Activated CD8-positive, alpha-beta T cell treated with anti-CD3 and anti-CD28 coated beads, Interleukin-2, amount 10 ng/mL, durations not matched to agents 7 days and 5 days (primary cell): ENCODE measurements at regions not wholly inside any gene's neighbourhood (a gene's known extent, or its start where the extent isn't known, plus 50 kb on each side); places are given as distances from the start of the nearest gene placed in this dataset.
"Not testable (repeated sequence)": the region's sequence is repeated elsewhere in the genome, so short reads cannot be mapped to it uniquely, and the experiment has no call there.

Experiments used
- ATAC-seq: fragments of 150-1000 bp; cut with Tn5 transposase; one replicate; pipeline ENCODE4 v1.10.0; 2021; ENCODE audit warnings: moderate library complexity
- CTCF ChIA-PET: fragments of 350-600 bp; sonication (Branson Sonifier 250); formaldehyde crosslinking; loops from one replicate; lab custom pipeline; 2021; ENCODE audit warnings: antibody characterized with exemption; lab: Charles Lee
- POLR2A ChIA-PET: fragments of 350-600 bp; sonication (Branson Sonifier 250); formaldehyde crosslinking; loops from one replicate; lab custom pipeline; 2021; ENCODE audit warnings: antibody characterized with exemption; lab: Charles Lee
- DNase-seq: peaks from one replicate; pipeline ENCODE4 v3.0.0-alpha.2; 2020
- H3K27ac Mint-ChIP-seq: one replicate; pipeline ENCODE4 v1.8.0; 2021; ENCODE audit warnings: mild to moderate bottlenecking, mixed read lengths
- H3K27me3 Mint-ChIP-seq: one replicate; pipeline ENCODE4 v1.8.0; 2021; ENCODE audit warnings: low read depth, mixed read lengths
- H3K36me3 Mint-ChIP-seq: one replicate; pipeline ENCODE4 v1.8.0; 2021; ENCODE audit warnings: low read depth, mixed read lengths
- H3K4me1 Mint-ChIP-seq: one replicate; pipeline ENCODE4 v1.8.0; 2021; ENCODE audit warnings: low read depth, mixed read lengths
- H3K4me3 Mint-ChIP-seq: one replicate; pipeline ENCODE4 v1.8.0; 2021; ENCODE audit warnings: mild to moderate bottlenecking, mixed read lengths
- H3K9me3 Mint-ChIP-seq: one replicate; pipeline ENCODE4 v1.8.0; 2022; ENCODE audit warnings: mixed read lengths; ENCODE audit not compliant: insufficient read depth

DNA sequence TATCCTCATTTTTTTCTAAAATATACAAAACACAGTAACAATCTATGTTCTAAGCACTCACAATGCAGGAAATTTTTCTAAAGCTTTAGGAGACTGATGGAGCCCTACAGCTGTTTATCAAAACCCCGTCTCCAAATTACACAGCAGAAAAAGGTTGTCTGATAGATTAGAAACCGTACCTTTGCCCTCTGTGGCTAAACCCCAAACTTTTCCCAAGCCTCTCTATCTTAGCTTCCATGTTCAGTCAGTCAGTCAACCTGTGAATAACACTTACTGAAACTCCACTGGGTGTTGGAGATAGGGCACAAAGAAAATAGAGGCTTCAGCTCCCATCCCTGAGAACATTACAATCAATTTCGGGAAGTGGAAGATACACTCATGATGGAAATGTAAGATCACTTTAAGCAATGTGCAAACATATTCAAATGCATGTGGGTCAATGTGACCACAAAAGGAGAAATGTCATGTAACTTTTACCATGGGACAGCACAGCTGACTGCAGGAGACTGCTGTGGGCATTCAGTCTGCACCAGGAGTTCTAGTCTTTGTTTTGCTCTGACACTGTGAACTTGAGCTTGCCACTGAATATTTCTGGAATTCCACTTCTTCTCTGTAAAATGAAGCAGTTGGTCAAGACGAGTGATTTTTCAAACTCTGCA is 279.5 kb upstream of the PIK3R1 start:
- ChIA-PET CTCF (no interaction called here), POLR2A (no interaction called here)
- H3K4me3 Mint-ChIP-seq = no peak overlapping the region
- ATAC-seq (no peak), DNase-seq (no peak)
- H3K36me3 Mint-ChIP-seq = no peaks in the 10 kb centered on the region
- no peaks in the 10 kb centered on the region for H3K27me3 Mint-ChIP-seq
- H3K9me3 Mint-ChIP-seq = no peaks in the 10 kb centered on the region
- no peak overlapping the region for H3K27ac Mint-ChIP-seq
- H3K4me1 Mint-ChIP-seq = no peaks in the 10 kb centered on the region

DNA sequence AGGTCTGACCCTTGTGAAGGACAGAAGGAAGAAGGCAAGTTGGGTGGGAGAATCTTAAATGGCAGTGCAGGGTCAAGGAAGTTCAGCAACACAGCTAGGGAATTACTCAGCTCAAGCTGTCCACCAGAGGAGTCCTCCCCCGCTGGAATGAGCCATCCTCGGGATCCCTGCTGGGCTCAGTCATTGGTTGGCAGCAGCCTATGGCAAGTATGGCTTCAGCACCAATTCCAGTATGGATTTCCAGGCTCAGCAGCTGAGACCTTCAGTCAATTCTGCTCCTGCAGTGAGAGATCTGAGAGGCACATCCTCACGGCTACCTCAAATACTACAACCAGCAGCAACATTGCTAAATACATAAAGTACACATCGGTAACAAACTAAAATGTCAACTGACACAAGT is 280.6 kb upstream of the PIK3R1 start:
- no peak for ATAC-seq
- CTCF ChIA-PET = no interaction called here
- POLR2A ChIA-PET = no interaction called here

DNA sequence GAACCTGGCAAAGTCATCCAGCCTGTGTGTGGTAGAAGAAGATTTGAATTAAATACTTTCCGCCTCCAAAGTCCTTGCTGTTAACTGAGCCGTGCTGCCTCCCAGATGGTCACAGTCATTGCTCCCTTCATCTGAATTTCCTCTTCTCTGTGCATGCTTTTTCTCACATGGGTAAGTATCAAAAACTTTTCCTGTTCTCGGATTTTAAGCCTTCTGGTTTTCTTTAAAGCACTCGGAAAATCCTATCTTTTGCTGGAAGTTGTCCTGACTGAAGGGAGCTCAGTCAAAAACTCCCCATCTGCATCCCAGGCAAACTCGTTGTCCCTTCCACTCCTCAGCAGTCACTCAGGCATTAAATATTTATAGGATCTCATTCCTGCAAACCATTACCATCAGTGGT is 290.0 kb upstream of the PIK3R1 start:
- Mint-ChIP-seq H3K4me1 (no peaks in the 10 kb centered on the region), H3K9me3 (no peaks in the 10 kb centered on the region), H3K4me3 (no peak overlapping the region), H3K27me3 (no peaks in the 10 kb centered on the region), H3K36me3 (no peaks in the 10 kb centered on the region), H3K27ac (no peak overlapping the region)
- DNase-seq (no peak), ATAC-seq (no peak)
- ChIA-PET CTCF (no interaction called here), POLR2A (no interaction called here)

More for the DNA sequence above, 280.6 kb upstream of the PIK3R1 start:
- no peak overlapping the region for H3K4me3 Mint-ChIP-seq
- H3K27ac Mint-ChIP-seq = no peak overlapping the region
- no peaks in the 10 kb centered on the region for H3K9me3 Mint-ChIP-seq
- H3K27me3 Mint-ChIP-seq = no peaks in the 10 kb centered on the region
- no peak for DNase-seq
- H3K4me1 Mint-ChIP-seq = no peaks in the 10 kb centered on the region
- H3K36me3 Mint-ChIP-seq = no peaks in the 10 kb centered on the region

DNA sequence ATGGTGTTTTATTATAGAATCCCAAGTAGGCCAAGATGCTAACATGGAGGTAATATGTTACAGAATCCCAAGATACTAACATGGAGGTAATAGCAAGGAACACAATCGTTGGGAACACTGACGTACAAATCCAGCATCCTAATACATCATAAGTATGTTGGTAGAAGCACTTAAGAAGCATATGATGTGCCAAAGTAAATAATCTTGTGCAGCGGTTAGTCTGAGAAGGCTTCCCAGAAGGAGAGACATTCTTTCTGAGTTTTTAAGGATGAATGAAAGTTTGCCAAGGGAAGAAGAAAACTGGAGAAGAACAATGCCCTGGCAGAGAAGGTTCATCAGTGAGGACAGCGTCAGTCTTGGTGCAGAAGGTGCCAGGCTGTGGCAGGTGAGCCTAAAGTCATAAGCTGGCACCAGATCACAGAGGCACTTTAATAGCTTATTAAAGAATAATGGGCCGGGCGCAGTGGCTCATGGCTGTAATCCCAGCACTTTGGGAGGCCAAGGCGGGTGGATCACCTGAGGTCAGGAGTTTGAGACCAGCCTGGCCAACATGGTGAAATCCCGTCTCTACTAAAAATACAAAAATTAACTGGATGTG is 294.5 kb upstream of the PIK3R1 start:
- Mint-ChIP-seq H3K4me1 (no peaks in the 10 kb centered on the region), H3K4me3 (no peak overlapping the region), H3K36me3 (no peaks in the 10 kb centered on the region), H3K9me3 (peaks cover 7% of the 10 kb centered on the region), H3K27ac (no peak overlapping the region), H3K27me3 (no peaks in the 10 kb centered on the region)
- ChIA-PET POLR2A (no interaction called here), CTCF (no interaction called here)
- ATAC-seq (no peak), DNase-seq (no peak)

DNA sequence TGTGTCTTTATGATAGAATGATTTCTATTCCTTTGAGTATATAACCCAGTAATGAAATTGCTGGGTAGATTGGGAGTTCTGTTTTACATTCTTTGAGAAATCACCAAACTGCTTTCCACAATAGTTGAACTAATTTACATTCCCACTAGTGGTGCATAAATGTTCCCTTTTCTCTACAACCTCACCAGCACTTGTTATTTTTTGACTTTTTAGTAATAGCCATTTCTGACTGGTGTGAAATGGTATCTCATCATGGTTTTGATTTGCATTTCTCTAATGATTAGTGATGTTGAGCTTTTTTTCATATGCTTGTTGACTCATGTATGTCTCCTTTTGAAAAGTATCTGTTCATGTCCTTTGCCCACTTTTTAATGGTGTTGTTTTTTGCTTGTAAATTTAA is 296.0 kb upstream of the PIK3R1 start:
- DNase-seq, CTCF ChIA-PET, POLR2A ChIA-PET, H3K27ac Mint-ChIP-seq, H3K4me1 Mint-ChIP-seq, H3K9me3 Mint-ChIP-seq, H3K4me3 Mint-ChIP-seq, ATAC-seq, H3K36me3 Mint-ChIP-seq, H3K27me3 Mint-ChIP-seq: not testable (repeated sequence)

DNA sequence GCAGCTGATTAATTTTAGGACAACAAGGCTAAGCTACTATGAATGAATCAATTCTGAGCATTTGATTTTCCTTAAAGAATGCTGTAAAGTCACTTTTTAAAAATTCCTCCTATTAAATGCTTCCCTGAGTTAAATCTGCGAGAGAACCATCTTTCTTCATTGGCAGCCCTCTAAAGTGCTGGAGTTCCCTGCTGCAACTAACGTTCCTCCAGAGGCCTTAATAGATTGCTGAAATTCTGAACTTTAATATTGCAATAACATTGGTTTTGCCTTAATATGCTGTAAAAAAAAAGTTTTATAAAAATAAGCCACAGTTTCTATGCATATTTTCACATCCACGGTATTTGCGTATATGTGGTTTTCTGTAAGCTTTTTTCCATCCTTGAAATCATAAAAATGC is 298.0 kb upstream of the PIK3R1 start:
- POLR2A ChIA-PET = no interaction called here
- H3K27me3 Mint-ChIP-seq = peaks cover 6% of the 10 kb centered on the region
- CTCF ChIA-PET = no interaction called here

DNA sequence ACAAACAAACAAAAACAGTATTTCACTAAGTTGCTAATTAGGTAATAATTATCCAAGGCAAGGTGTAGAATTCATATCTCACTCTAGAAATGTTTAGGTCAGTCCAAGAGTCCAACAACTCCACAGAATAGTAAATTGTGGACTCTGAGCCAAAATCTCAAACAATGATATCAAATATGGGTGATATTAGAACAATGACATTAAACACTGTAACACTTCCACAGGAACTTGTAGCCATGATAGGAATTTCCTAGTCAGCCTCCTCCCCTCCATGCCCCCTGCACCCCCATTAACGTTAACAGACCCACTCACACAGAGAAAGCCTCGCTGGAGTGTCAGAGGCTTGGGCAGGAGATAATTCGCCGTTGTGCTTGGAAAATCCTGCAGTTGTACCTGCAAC is 305.0 kb upstream of the PIK3R1 start:
- no peaks in the 10 kb centered on the region for H3K4me1 Mint-ChIP-seq
- POLR2A ChIA-PET = no interaction called here
- no peaks in the 10 kb centered on the region for H3K36me3 Mint-ChIP-seq
- H3K27ac Mint-ChIP-seq = no peak overlapping the region
- no peak for ATAC-seq
- H3K4me3 Mint-ChIP-seq = no peak overlapping the region
- CTCF ChIA-PET = no interaction called here
- no peak for DNase-seq
- H3K27me3 Mint-ChIP-seq = peaks cover 3% of the 10 kb centered on the region
- no peaks in the 10 kb centered on the region for H3K9me3 Mint-ChIP-seq

More for the DNA sequence above, 298.0 kb upstream of the PIK3R1 start:
- DNase-seq (no peak), ATAC-seq (no peak)
- peaks cover 7% of the 10 kb centered on the region for H3K9me3 Mint-ChIP-seq
- H3K36me3 Mint-ChIP-seq = no peaks in the 10 kb centered on the region
- H3K27ac Mint-ChIP-seq = no peak overlapping the region
- no peaks in the 10 kb centered on the region for H3K4me1 Mint-ChIP-seq
- no peak overlapping the region for H3K4me3 Mint-ChIP-seq

DNA sequence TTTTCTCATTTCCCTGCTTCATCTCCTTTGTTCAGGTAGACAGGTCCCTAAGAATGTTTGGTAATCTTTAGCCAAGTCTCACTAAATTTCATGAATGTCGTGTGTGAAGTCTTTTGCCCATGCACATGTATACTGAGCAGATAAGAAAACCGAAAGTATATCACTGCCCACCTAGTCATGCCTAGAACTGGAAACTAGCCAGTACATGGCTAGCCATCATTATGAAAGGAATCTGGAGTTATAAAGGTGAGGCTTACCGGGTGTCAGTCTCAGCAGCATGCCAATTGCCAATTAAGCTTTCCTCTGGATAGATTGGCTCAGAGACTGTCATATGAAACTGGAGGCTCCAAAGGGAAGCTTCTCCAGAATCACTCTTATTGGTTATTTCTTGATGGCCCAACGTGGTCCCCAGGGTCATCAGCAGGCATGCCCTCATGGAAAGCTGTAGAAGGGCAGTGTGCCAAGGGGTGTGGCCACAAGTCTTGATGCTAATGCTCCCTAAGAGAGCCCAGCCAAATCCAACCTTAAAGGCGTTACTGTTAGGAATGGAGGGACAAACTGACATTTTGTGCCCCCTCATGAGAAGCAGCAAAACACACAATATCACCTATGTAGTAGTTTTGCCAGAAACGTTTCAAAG is 307.3 kb upstream of the PIK3R1 start:
- no peak for DNase-seq
- ATAC-seq = no peak
- no peaks in the 10 kb centered on the region for H3K4me1 Mint-ChIP-seq
- POLR2A ChIA-PET = no interaction called here
- H3K27ac Mint-ChIP-seq = no peak overlapping the region
- H3K36me3 Mint-ChIP-seq = no peaks in the 10 kb centered on the region
- no peaks in the 10 kb centered on the region for H3K9me3 Mint-ChIP-seq
- H3K27me3 Mint-ChIP-seq = peaks cover 3% of the 10 kb centered on the region
- CTCF ChIA-PET = no interaction called here
- no peak overlapping the region for H3K4me3 Mint-ChIP-seq

DNA sequence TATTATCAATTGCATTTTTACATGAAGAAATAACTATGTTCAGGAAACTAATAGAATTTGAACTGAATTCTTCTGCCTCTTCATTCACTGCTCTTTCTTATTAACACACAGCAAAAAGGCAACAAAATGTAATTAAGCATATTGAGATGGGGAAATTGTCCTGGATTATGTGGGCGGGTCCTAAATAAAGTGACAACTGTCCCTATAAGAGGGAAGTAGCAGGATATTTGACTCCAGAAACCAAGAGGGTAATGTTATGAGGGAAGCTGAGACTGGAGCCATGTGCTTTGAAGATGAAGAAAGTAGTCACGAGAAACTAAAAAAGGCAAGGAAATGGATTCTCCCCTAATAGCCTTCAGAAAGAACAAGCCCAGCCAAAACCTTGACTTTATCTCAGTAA is 311.2 kb upstream of the PIK3R1 start:
- ATAC-seq (no peak), DNase-seq (no peak)
- no peak overlapping the region for H3K4me3 Mint-ChIP-seq
- ChIA-PET POLR2A (no interaction called here), CTCF (no interaction called here)
- H3K27ac Mint-ChIP-seq = no peak overlapping the region
- H3K9me3 Mint-ChIP-seq = no peaks in the 10 kb centered on the region
- H3K27me3 Mint-ChIP-seq = peaks cover 4% of the 10 kb centered on the region
- no peaks in the 10 kb centered on the region for H3K4me1 Mint-ChIP-seq
- H3K36me3 Mint-ChIP-seq = no peaks in the 10 kb centered on the region

DNA sequence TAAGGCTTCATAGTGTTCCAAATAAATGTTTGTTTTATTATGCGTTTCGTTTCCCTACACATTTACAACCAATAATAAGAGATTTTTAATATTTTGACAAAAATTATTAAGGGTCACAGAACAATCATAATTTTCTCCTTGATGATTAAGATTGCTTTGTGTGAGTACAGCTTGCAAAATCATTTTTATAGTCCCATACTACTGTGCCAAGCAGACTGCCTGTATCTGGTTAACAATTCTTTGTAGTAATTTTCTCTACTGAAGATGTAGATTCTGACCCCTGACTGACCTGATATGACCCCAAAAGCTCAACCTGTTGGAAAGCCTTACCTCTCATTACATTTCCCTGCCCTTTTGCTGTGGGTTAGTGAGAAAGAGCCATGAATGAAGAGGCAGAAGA is 311.9 kb upstream of the PIK3R1 start:
- H3K27ac Mint-ChIP-seq = no peak overlapping the region
- H3K36me3 Mint-ChIP-seq = no peaks in the 10 kb centered on the region
- ChIA-PET POLR2A (no interaction called here), CTCF (no interaction called here)
- ATAC-seq (no peak), DNase-seq (no peak)
- no peaks in the 10 kb centered on the region for H3K9me3 Mint-ChIP-seq
- H3K27me3 Mint-ChIP-seq = peaks cover 4% of the 10 kb centered on the region
- no peaks in the 10 kb centered on the region for H3K4me1 Mint-ChIP-seq
- no peak overlapping the region for H3K4me3 Mint-ChIP-seq

DNA sequence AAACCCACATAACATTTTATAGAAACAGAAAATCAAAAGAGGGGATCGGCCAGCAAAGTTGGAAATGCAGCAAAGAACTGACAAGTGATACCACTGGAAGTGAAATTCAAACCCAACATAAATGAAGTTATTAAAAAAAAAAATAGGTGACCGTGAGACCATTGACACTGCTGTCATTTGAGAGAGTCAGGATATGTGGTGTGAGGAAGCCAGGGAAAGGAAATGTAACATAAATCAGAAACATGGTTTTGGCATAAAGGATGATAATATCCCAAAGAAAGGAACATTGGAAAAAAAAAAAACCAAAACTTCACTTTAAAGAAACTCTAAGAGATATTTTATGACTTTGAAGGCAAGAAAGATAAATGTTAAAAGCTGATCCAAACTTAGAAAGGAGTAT is 312.4 kb upstream of the PIK3R1 start:
- no peaks in the 10 kb centered on the region for H3K36me3 Mint-ChIP-seq
- H3K27me3 Mint-ChIP-seq = peaks cover 4% of the 10 kb centered on the region
- CTCF ChIA-PET = no interaction called here
- no peaks in the 10 kb centered on the region for H3K4me1 Mint-ChIP-seq
- no peak overlapping the region for H3K4me3 Mint-ChIP-seq
- POLR2A ChIA-PET = no interaction called here
- DNase-seq = no peak
- no peak for ATAC-seq
- H3K27ac Mint-ChIP-seq = no peak overlapping the region
- no peaks in the 10 kb centered on the region for H3K9me3 Mint-ChIP-seq

DNA sequence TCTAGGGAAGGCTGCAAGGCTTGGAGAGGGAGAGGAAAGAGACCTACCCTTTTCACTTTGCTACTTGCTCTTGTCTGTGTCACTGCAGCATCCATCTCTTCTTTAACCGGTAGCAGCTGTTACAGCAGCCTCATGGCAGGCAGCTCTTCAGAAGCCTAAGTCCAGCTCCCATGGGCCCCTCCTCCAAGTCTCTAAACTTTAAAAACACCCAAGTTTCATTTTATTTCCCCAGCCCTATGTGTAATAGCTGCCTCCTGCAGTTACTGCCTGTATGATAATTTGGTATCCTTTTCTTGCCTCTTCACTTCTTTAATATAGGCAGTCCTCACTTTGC is 313.1 kb upstream of the PIK3R1 start:
- DNase-seq (no peak), ATAC-seq (no peak)
- H3K4me1 Mint-ChIP-seq = no peaks in the 10 kb centered on the region
- H3K9me3 Mint-ChIP-seq = no peaks in the 10 kb centered on the region
- ChIA-PET POLR2A (no interaction called here), CTCF (no interaction called here)
- H3K36me3 Mint-ChIP-seq = no peaks in the 10 kb centered on the region
- H3K4me3 Mint-ChIP-seq = no peak overlapping the region
- no peak overlapping the region for H3K27ac Mint-ChIP-seq
- H3K27me3 Mint-ChIP-seq = peaks cover 4% of the 10 kb centered on the region
